Kidney tubule cell (primary cell): ENCODE measurements at regions not wholly inside any gene's neighbourhood (a gene's known extent, or its start where the extent isn't known, plus 50 kb on each side); places are given as distances from the start of the nearest gene placed in this dataset.

Experiments used
- DNase-seq: peaks from one replicate; pipeline ENCODE4 v3.0.0-alpha.2; 2018; ENCODE audit warnings: low spot score

- DNase-seq: peak; percentile 4
These were observed 85.4 kb upstream of the PLXNC1 start for GRCh38 chr12:94062796-94063635.

GRCh38 chr12:94070520-94070919, 77.9 kb upstream of the PLXNC1 start:
- no peak for DNase-seq

- no peak for DNase-seq
These were observed 77.1 kb upstream of the PLXNC1 start for GRCh38 chr12:94071258-94071657.

DNA sequence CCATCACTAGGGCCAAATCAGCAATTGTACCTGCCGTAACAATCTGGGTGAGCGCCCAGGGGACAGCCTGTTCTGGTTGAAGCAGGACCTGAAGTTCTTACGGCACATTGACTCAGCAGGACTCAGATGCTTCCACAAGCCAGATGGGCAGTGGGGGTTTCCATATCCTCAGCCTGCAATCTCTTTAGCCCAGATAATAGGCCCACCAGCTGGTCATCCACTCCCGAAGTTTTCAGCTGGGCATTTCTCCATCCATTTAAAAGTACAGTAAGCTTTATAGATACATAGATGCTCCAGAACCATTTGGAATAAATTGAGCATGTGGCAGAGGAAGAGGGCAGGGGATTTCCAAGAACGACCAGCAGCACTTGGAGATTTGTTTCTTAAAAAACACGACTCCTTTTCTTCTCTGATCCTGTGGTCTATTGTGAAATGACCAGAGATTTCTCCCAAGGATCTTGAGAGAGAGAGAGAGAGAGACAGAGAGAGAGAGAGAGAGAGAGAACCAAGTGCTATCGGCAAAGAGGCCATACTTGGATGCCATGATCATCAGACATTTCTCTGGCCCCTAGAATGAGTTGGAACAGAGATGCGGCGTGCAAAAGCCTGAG, 74.8 kb upstream of the PLXNC1 start:
- DNase-seq: no peak

DNA sequence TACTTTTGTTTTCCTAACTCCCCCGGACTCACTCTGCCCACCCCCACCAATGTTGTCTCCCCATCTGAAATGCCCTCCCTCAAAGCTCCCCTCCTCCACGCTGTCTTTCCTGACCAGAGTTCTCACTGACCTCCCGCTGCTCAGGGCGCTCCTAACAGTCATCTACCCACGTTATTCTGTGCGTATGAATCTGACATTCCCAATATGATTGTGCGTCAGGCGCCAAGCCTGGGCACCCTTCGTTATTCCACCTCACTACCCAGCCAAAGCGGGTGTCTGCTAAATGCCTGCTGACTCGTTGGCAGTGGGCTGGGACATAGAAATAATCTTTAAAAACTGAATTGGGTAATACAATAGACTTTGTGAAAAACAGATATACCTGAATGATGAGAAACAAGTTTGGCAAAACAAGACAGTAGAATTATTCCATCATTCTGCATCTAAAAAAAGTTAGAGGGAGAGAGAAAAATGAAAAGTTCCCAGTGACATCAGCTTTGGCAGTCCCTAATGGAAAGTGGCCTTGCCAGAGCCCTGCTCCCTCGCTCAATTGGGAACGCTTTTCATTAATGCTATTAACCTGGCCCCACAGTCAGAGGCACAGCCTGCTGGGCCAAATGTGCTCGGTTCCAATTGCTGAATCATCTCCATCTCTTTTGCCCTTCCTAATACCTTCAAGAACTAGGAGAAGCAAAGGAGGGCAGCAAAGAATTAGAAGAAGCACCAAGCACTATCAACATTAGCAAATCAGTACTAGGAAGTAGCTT, 74.0 kb upstream of the PLXNC1 start:
- DNase-seq: no peak

DNA sequence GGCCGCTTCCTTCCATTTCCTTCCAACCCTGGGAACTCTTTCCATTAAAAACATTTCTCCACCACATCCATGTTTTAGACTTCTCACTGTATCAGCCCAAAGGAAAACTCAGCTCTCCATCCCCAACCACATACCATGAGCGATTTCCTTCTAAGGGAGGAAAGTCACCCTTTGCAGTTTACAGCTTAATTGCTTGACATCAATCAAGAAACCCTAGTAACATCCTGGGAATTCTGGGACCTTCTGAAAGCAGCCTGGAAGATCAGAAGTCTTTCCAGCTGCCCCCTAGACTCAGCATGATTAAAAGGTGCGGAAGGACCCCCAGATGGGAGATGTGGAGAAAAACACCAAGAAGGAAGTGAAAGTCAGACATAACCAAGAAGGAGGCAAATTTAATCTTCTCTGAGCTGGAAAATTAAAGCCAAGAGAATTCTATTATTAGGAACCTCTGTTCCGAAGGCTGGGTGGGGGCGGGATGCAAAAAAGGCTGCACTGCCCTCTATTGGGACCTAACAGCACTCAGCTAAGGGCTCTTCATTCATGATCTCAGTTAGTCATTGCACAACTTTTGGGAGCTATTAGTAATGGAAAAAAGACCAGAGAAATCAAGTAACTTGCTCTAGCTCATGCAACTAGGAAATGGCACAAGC, 73.3 kb upstream of the PLXNC1 start:
- DNase-seq: peak; percentile 50

- no peak for DNase-seq
These were observed 71.2 kb upstream of the PLXNC1 start for GRCh38 chr12:94077209-94077608.

GRCh38 chr12:94078138-94078723, 70.1 kb upstream of the PLXNC1 start:
- DNase-seq: no peak

GRCh38 chr12:94078736-94079509, 69.5 kb upstream of the PLXNC1 start:
- no peak for DNase-seq

DNA sequence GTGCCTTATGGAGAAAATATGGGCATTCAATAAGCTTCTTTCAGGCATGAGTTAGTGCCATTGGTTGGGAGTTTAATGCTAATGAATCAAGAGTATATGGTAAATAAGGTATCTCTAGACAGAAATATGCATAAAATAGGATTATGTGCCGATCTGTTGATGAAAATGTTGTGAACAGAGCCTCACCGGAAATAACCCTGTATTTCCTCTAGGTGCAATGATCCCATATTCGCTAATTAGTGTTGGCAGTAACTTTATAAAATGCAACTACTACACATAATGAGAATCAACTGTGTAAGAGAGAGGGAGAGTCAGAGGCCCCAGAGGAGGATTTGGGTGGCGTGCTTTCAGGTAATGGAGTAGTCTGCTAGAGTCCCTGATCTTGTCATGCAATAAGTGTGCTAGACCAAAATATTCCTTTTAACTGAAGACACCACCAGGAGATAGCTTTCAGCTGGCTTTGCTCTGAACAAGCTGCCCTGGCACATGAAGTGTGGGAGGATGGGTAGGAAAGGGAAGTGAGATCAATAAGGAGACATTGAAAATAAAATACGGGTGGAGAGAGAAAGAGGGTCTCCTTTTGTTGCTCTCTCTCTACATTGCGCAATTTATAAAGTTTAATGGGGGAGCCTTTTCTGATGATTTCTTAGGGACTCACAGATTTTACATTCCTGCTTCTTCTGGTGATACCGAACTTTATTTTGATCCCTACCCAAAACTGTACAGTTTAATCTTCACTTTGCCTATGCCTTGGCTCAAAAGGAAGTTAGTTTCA, 68.6 kb upstream of the PLXNC1 start:
- no peak for DNase-seq

DNA sequence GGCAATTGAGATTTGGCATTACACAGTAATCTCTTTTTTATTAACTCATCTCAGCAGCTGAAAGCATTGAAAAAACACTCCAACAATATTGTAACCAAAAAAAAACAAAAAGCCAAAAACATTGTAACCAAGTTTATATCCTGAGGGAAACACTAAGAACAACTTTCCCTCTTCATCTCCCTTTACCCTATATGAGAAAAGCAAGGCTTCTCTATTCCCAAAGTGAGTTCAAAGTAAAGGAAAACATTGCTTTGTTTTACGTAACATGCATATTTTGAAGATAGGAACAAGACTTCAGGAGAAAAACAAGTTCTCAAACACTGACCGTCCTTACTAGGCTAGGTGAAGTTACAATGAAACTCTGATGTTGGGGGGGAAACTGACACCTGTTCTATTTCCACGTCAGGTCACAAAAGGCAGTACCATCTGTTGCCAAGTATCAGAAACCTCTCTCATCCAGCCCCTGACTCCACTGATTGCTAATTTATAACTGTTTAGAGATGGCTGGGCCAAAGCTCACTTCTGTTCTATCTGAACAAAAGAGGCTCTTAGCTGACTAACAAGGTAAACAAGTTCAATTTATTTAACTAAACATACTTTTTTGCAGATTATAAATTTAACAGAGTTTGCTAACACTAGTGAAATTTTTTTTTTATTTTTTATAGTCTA, 67.9 kb upstream of the PLXNC1 start:
- no peak for DNase-seq

GRCh38 chr12:94082690-94083089, 65.7 kb upstream of the PLXNC1 start:
- DNase-seq: no peak

- no peak for DNase-seq
These were observed 58.5 kb upstream of the PLXNC1 start for GRCh38 chr12:94089891-94090290.

DNA sequence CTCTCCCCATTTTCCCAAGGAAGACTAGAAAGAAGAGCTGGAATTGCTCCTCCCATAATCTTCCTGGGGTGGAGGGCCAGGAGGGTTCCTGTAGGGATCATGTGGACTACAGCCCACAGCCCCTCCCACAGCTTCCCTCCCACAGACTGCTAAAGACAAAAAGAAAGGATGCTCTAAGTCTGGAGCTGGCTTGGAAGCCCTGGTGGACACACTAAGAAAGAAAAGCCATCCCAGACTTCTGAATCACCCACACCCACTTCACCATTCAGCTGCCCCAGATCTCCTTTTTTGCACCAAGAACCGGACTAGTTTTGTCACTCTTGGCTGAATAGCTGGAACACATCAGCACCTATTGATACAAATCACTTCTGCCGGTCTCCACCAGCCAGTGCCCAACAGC, 56.8 kb upstream of the PLXNC1 start:
- DNase-seq: no peak

GRCh38 chr12:94092516-94093241, 55.7 kb upstream of the PLXNC1 start:
- peak; percentile 24 for DNase-seq

GRCh38 chr12:94094700-94095099, 53.7 kb upstream of the PLXNC1 start:
- DNase-seq: no peak

GRCh38 chr12:94095618-94096017, 52.8 kb upstream of the PLXNC1 start:
- no peak for DNase-seq

DNA sequence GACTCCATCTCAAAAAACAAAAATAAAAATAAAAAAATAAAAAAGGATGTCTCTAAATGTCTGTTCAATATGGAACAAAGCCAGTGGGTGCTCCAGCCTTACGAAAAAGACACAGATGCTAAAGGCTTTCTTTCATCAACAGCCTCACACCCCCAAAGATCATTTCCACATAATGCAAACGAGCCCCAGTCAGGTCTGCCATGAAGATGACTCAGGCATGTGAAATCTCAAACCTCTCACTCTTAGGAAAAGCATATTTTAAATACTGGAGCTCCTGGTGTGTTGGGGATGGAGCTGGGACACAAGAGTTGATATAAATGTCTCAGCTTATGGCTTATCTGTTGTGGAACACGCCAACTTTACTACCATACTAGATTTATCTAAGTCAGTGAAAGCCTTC, 49.9 kb upstream of the PLXNC1 start:
- DNase-seq: peak; percentile 26
